Panc1 (cell line): ENCODE measurements at regions not wholly inside any gene's neighbourhood (a gene's known extent, or its start where the extent isn't known, plus 50 kb on each side); places are given as distances from the start of the nearest gene placed in this dataset.

Experiments
- ATAC-seq: fragments of 200-7000 bp; cut with Tn5 transposase; 2 replicates; pipeline ENCODE4 v1.9.1; 2020; ENCODE audit warnings: mild to moderate bottlenecking, moderate library complexity
- BruUV-seq: library from RNA; stranded (reverse); fragments of 400-500 nt; replicated peaks from 2 replicates; lab custom pipeline; 2021; lab: Mats Ljungman, UMichigan
- CTCF ChIA-PET: fragments of 300-600 bp; sonication (Branson Sonifier 250); formaldehyde crosslinking; loops from one replicate; lab custom pipeline; 2022; ENCODE audit warnings: antibody characterized with exemption; lab: Charles Lee
- POLR2A ChIA-PET: fragments of 300-600 bp; sonication (Branson Sonifier 250); formaldehyde crosslinking; loops from one replicate; lab custom pipeline; 2022; ENCODE audit warnings: antibody characterized with exemption; lab: Charles Lee
- DNase-seq: peaks from one replicate; pipeline ENCODE4 v3.0.0-alpha.2; 2010; ENCODE audit warnings: low read depth, low spot score
- H3K27ac ChIP-seq: 2 replicates; pipeline ENCODE4 v1.5.1; 2011; ENCODE audit warnings: mild to moderate bottlenecking, low read length, inconsistent platforms
- H3K27me3 ChIP-seq: fragments of 200-500 bp; sonication (Bioruptor generic); 2 replicates; pipeline ENCODE4 v1.6.0; 2014; ENCODE audit warnings: low read length, inconsistent platforms; ENCODE audit not compliant: control insufficient read depth, insufficient read depth
- H3K36me3 ChIP-seq: fragments of 200-500 bp; sonication (Bioruptor generic); 2 replicates; pipeline ENCODE4 v1.5.1; 2014; ENCODE audit warnings: inconsistent platforms, mild to moderate bottlenecking, low read length, moderate library complexity; ENCODE audit not compliant: control insufficient read depth, insufficient read depth
- H3K4me1 ChIP-seq: 2 replicates; pipeline ENCODE4 v1.5.1; 2011; ENCODE audit warnings: inconsistent platforms, mild to moderate bottlenecking, low read length, moderate library complexity; ENCODE audit not compliant: control insufficient read depth, insufficient read depth
- H3K4me3 ChIP-seq, 2 experiments: 2 replicates each; pipeline ENCODE4 v1.5.1; 2011 to 2012; ENCODE audit warnings: low read depth in 2 of 2, low read length in 2 of 2, mild to moderate bottlenecking in 2 of 2, inconsistent platforms in 1 of 2, moderate library complexity in 1 of 2
- H3K9me3 ChIP-seq: fragments of 200-500 bp; sonication (Bioruptor generic); 2 replicates; pipeline ENCODE4 v1.5.1; 2014; ENCODE audit warnings: low read depth, mild to moderate bottlenecking, inconsistent platforms, low read length, moderate library complexity; ENCODE audit not compliant: control insufficient read depth, insufficient read depth
- POLR2AphosphoS5 ChIP-seq: IDR thresholded peaks from 2 replicates; pipeline ENCODE4 v1.6.1; 2012; ENCODE audit warnings: mild to moderate bottlenecking, low read depth, low read length, moderate library complexity
- REST ChIP-seq, 2 experiments: IDR thresholded peaks; 2 replicates each; pipeline ENCODE4 v1.6.1; 2011 to 2012; ENCODE audit warnings: low read depth in 2 of 2, control low read depth in 1 of 2, low read length in 1 of 2, mild to moderate bottlenecking in 1 of 2, moderate library complexity in 1 of 2; ENCODE audit not compliant: insufficient read depth in 1 of 2
- SIN3A ChIP-seq: IDR thresholded peaks from 2 replicates; pipeline ENCODE4 v1.6.1; 2012; ENCODE audit warnings: low read depth, mild to moderate bottlenecking, low read length, moderate library complexity, borderline replicate concordance; ENCODE audit not compliant: insufficient read depth
- TCF7L2 ChIP-seq: IDR thresholded peaks from 2 replicates; pipeline ENCODE4 v1.6.1; 2011; ENCODE audit warnings: mild to moderate bottlenecking, low read depth, low read length, inconsistent platforms
- in situ Hi-C: cut with HindIII; loops from 2 replicates; pipeline ENCODE4 v1.10.0; 2016; ENCODE audit warnings: low sequenced_read_pairs, low pct_unique_long_range_greater_than_20kb
- intact Hi-C: fragments of 100-400 bp; cut with micrococcal nuclease; formaldehyde crosslinking; loops from one replicate; pipeline ENCODE4 v1.10.0; 2022; ENCODE audit not compliant: unreplicated experiment
- TF ChIP-seq, protein P1 (sequence below): fragments of 450-650 bp; IDR thresholded peaks from 2 replicates; pipeline ENCODE4 v1.5.1; 2017; ENCODE audit warnings: mild to moderate bottlenecking

DNA sequence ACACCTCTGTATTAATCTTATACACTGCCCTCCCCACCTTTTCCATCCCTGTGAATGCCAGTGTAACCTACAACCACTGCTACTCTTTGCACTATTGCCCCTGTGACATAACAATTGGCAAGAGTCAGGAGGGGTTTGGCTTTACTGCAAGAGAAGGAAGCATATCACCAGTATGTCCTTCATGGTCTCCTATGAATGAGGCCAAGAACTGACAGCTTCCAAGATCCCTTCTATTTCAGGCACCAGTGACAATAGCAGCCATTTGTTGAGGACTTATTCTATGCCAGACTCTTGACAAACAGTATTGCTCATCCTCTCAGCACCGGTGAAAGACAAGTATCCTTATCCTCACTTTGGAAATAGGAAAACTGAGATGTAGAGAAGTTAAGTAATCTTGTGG is 363.9 kb downstream of the MID1IP1 start:
- no peaks in the 10 kb centered on the region for H3K36me3 ChIP-seq
- ATAC-seq (no peak), DNase-seq (no peak)
- H3K4me3 ChIP-seq = no peak overlapping the region
- POLR2A ChIA-PET = no interaction called here
- no peaks in the 10 kb centered on the region for H3K9me3 ChIP-seq
- no peak overlapping the region for H3K27ac ChIP-seq
- no TSS peak for BruUV-seq
- H3K4me1 ChIP-seq = no peaks in the 10 kb centered on the region
- TF ChIP-seq SIN3A (no peak), POLR2AphosphoS5 (no peak), REST (IDR thresholded peaks at IDR 0.05; ENCODE audit: insufficient read depth in 1 of 2, low read depth in 2 of 2, low read length in 1 of 2) (no peak), TCF7L2 (no peak)
- TF ChIP-seq, protein P1, sequence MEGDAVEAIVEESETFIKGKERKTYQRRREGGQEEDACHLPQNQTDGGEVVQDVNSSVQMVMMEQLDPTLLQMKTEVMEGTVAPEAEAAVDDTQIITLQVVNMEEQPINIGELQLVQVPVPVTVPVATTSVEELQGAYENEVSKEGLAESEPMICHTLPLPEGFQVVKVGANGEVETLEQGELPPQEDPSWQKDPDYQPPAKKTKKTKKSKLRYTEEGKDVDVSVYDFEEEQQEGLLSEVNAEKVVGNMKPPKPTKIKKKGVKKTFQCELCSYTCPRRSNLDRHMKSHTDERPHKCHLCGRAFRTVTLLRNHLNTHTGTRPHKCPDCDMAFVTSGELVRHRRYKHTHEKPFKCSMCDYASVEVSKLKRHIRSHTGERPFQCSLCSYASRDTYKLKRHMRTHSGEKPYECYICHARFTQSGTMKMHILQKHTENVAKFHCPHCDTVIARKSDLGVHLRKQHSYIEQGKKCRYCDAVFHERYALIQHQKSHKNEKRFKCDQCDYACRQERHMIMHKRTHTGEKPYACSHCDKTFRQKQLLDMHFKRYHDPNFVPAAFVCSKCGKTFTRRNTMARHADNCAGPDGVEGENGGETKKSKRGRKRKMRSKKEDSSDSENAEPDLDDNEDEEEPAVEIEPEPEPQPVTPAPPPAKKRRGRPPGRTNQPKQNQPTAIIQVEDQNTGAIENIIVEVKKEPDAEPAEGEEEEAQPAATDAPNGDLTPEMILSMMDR = no peak
- no peaks in the 10 kb centered on the region for H3K27me3 ChIP-seq
- CTCF ChIA-PET = no interaction called here
- in situ Hi-C loops (no loop called here), intact Hi-C loops (no loop called here)

GRCh38 chrX:39165773-39166172 is 364.5 kb downstream of the MID1IP1 start:
- no peak for ATAC-seq
- POLR2A ChIA-PET = no interaction called here
- TF ChIP-seq POLR2AphosphoS5 = no peak
- TF ChIP-seq SIN3A = no peak
- TF ChIP-seq REST (IDR thresholded peaks at IDR 0.05; ENCODE audit: insufficient read depth in 1 of 2, low read depth in 2 of 2, low read length in 1 of 2) = no peak
- no peak for TF ChIP-seq TCF7L2
- TF ChIP-seq, protein P1 = no peak
- CTCF ChIA-PET = no interaction called here
- in situ Hi-C loops (no loop called here), intact Hi-C loops (no loop called here)
- BruUV-seq = no TSS peak
- Histone ChIP-seq H3K27ac (no peak overlapping the region), H3K9me3 (no peaks in the 10 kb centered on the region), H3K4me3 (no peak overlapping the region), H3K36me3 (no peaks in the 10 kb centered on the region), H3K27me3 (no peaks in the 10 kb centered on the region), H3K4me1 (no peaks in the 10 kb centered on the region)
- no peak for DNase-seq
